ENCODE measurements at regions not wholly inside any gene's neighbourhood (a gene's known extent, or its start where the extent isn't known, plus 50 kb on each side); places are given as distances from the start of the nearest gene placed in this dataset.

GRCh38 chr5:118208031-118208453 is 780.3 kb downstream of the DTWD2 start:
- H3K9me3 ChIP-seq (replicated peaks; ENCODE audit: low read length) = peaks cover 4% of the 10 kb centered on the region
- H3K4me2 ChIP-seq (ENCODE audit: low read length) = no peak overlapping the region
- no peaks in the 10 kb centered on the region for H3K36me3 ChIP-seq (ENCODE audit: insufficient read depth, low read length)
- no peak overlapping the region for H3K4me3 ChIP-seq (ENCODE audit: low read length)
- no peaks in the 10 kb centered on the region for H3K4me1 ChIP-seq (ENCODE audit: control insufficient read depth, insufficient read depth, low read length)
- no peak overlapping the region for H3K9ac ChIP-seq (ENCODE audit: low read depth, low read length)
- no peaks in the 10 kb centered on the region for H3K27me3 ChIP-seq (ENCODE audit: control insufficient read depth, insufficient read depth, low read length)

GRCh38 chr5:118199801-118200200 is 788.5 kb downstream of the DTWD2 start:
- Histone ChIP-seq H3K9ac (ENCODE audit: low read depth, low read length) (no peak overlapping the region), H3K27me3 (ENCODE audit: control insufficient read depth, insufficient read depth, low read length) (no peaks in the 10 kb centered on the region), H3K4me1 (ENCODE audit: control insufficient read depth, insufficient read depth, low read length) (no peaks in the 10 kb centered on the region), H3K36me3 (ENCODE audit: insufficient read depth, low read length) (no peaks in the 10 kb centered on the region), H3K9me3 (replicated peaks; ENCODE audit: low read length) (no peaks in the 10 kb centered on the region), H3K4me3 (ENCODE audit: low read length) (no peak overlapping the region), H3K4me2 (ENCODE audit: low read length) (no peak overlapping the region)

GRCh38 chr5:118196229-118196628 is 792.1 kb downstream of the DTWD2 start:
- Histone ChIP-seq H3K4me3 (ENCODE audit: low read length) (no peak overlapping the region), H3K4me1 (ENCODE audit: control insufficient read depth, insufficient read depth, low read length) (no peaks in the 10 kb centered on the region), H3K4me2 (ENCODE audit: low read length) (no peak overlapping the region), H3K9ac (ENCODE audit: low read depth, low read length) (no peak overlapping the region), H3K27me3 (ENCODE audit: control insufficient read depth, insufficient read depth, low read length) (no peaks in the 10 kb centered on the region), H3K36me3 (ENCODE audit: insufficient read depth, low read length) (no peaks in the 10 kb centered on the region), H3K9me3 (replicated peaks; ENCODE audit: low read length) (no peaks in the 10 kb centered on the region)

GRCh38 chr5:118195211-118195610 is 793.1 kb downstream of the DTWD2 start:
- Histone ChIP-seq H3K9ac (ENCODE audit: low read depth, low read length) (no peak overlapping the region), H3K4me1 (ENCODE audit: control insufficient read depth, insufficient read depth, low read length) (no peaks in the 10 kb centered on the region), H3K4me2 (ENCODE audit: low read length) (no peak overlapping the region), H3K4me3 (ENCODE audit: low read length) (no peak overlapping the region), H3K27me3 (ENCODE audit: control insufficient read depth, insufficient read depth, low read length) (no peaks in the 10 kb centered on the region), H3K36me3 (ENCODE audit: insufficient read depth, low read length) (no peaks in the 10 kb centered on the region), H3K9me3 (replicated peaks; ENCODE audit: low read length) (no peaks in the 10 kb centered on the region)

- Histone ChIP-seq H3K36me3 (ENCODE audit: insufficient read depth, low read length) (no peaks in the 10 kb centered on the region), H3K9ac (ENCODE audit: low read depth, low read length) (no peak overlapping the region), H3K4me1 (ENCODE audit: control insufficient read depth, insufficient read depth, low read length) (no peaks in the 10 kb centered on the region), H3K9me3 (replicated peaks; ENCODE audit: low read length) (no peaks in the 10 kb centered on the region), H3K27me3 (ENCODE audit: control insufficient read depth, insufficient read depth, low read length) (no peaks in the 10 kb centered on the region), H3K4me2 (ENCODE audit: low read length) (no peak overlapping the region), H3K4me3 (ENCODE audit: low read length) (no peak overlapping the region)
These were observed 795.0 kb downstream of the DTWD2 start for GRCh38 chr5:118193194-118193905.

GRCh38 chr5:118185018-118185417 is 803.3 kb downstream of the DTWD2 start:
- Histone ChIP-seq H3K4me1 (ENCODE audit: control insufficient read depth, insufficient read depth, low read length) (no peaks in the 10 kb centered on the region), H3K9me3 (replicated peaks; ENCODE audit: low read length) (no peaks in the 10 kb centered on the region), H3K9ac (ENCODE audit: low read depth, low read length) (no peak overlapping the region), H3K36me3 (ENCODE audit: insufficient read depth, low read length) (no peaks in the 10 kb centered on the region), H3K27me3 (ENCODE audit: control insufficient read depth, insufficient read depth, low read length) (no peaks in the 10 kb centered on the region), H3K4me3 (ENCODE audit: low read length) (no peak overlapping the region), H3K4me2 (ENCODE audit: low read length) (no peak overlapping the region)

GRCh38 chr5:118176146-118176545 is 812.2 kb downstream of the DTWD2 start:
- Histone ChIP-seq H3K4me1 (ENCODE audit: control insufficient read depth, insufficient read depth, low read length) (no peaks in the 10 kb centered on the region), H3K27me3 (ENCODE audit: control insufficient read depth, insufficient read depth, low read length) (no peaks in the 10 kb centered on the region), H3K36me3 (ENCODE audit: insufficient read depth, low read length) (no peaks in the 10 kb centered on the region), H3K4me2 (ENCODE audit: low read length) (no peak overlapping the region), H3K9me3 (replicated peaks; ENCODE audit: low read length) (no peaks in the 10 kb centered on the region), H3K4me3 (ENCODE audit: low read length) (no peak overlapping the region), H3K9ac (ENCODE audit: low read depth, low read length) (no peak overlapping the region)

GRCh38 chr5:118174671-118175070 is 813.7 kb downstream of the DTWD2 start:
- H3K4me1 ChIP-seq (ENCODE audit: control insufficient read depth, insufficient read depth, low read length) = no peaks in the 10 kb centered on the region
- no peak overlapping the region for H3K4me2 ChIP-seq (ENCODE audit: low read length)
- H3K27me3 ChIP-seq (ENCODE audit: control insufficient read depth, insufficient read depth, low read length) = no peaks in the 10 kb centered on the region
- H3K9ac ChIP-seq (ENCODE audit: low read depth, low read length) = no peak overlapping the region
- H3K9me3 ChIP-seq (replicated peaks; ENCODE audit: low read length) = no peaks in the 10 kb centered on the region
- H3K36me3 ChIP-seq (ENCODE audit: insufficient read depth, low read length) = no peaks in the 10 kb centered on the region
- H3K4me3 ChIP-seq (ENCODE audit: low read length) = no peak overlapping the region

GRCh38 chr5:118173340-118173739 is 815.0 kb downstream of the DTWD2 start:
- H3K4me1 ChIP-seq (ENCODE audit: control insufficient read depth, insufficient read depth, low read length) = no peaks in the 10 kb centered on the region

GRCh38 chr5:118165619-118166018 is 822.7 kb downstream of the DTWD2 start:
- Histone ChIP-seq H3K9ac (ENCODE audit: low read depth, low read length) (no peak overlapping the region), H3K9me3 (replicated peaks; ENCODE audit: low read length) (no peaks in the 10 kb centered on the region), H3K27me3 (ENCODE audit: control insufficient read depth, insufficient read depth, low read length) (no peaks in the 10 kb centered on the region), H3K4me3 (ENCODE audit: low read length) (no peak overlapping the region), H3K36me3 (ENCODE audit: insufficient read depth, low read length) (no peaks in the 10 kb centered on the region), H3K4me1 (ENCODE audit: control insufficient read depth, insufficient read depth, low read length) (no peaks in the 10 kb centered on the region), H3K4me2 (ENCODE audit: low read length) (no peak overlapping the region)

More at GRCh38 chr5:118173340-118173739, 815.0 kb downstream of the DTWD2 start:
- Histone ChIP-seq H3K4me2 (ENCODE audit: low read length) (no peak overlapping the region), H3K9ac (ENCODE audit: low read depth, low read length) (no peak overlapping the region), H3K27me3 (ENCODE audit: control insufficient read depth, insufficient read depth, low read length) (no peaks in the 10 kb centered on the region), H3K4me3 (ENCODE audit: low read length) (no peak overlapping the region), H3K9me3 (replicated peaks; ENCODE audit: low read length) (no peaks in the 10 kb centered on the region), H3K36me3 (ENCODE audit: insufficient read depth, low read length) (no peaks in the 10 kb centered on the region)

- Histone ChIP-seq H3K4me1 (ENCODE audit: control insufficient read depth, insufficient read depth, low read length) (no peaks in the 10 kb centered on the region), H3K9me3 (replicated peaks; ENCODE audit: low read length) (no peaks in the 10 kb centered on the region), H3K4me2 (ENCODE audit: low read length) (no peak overlapping the region), H3K27me3 (ENCODE audit: control insufficient read depth, insufficient read depth, low read length) (no peaks in the 10 kb centered on the region), H3K4me3 (ENCODE audit: low read length) (no peak overlapping the region), H3K36me3 (ENCODE audit: insufficient read depth, low read length) (no peaks in the 10 kb centered on the region), H3K9ac (ENCODE audit: low read depth, low read length) (no peak overlapping the region)
These were observed 832.2 kb downstream of the DTWD2 start for GRCh38 chr5:118156181-118156580.

- Histone ChIP-seq H3K9ac (ENCODE audit: low read depth, low read length) (no peak overlapping the region), H3K27me3 (ENCODE audit: control insufficient read depth, insufficient read depth, low read length) (no peaks in the 10 kb centered on the region), H3K4me1 (ENCODE audit: control insufficient read depth, insufficient read depth, low read length) (no peaks in the 10 kb centered on the region), H3K36me3 (ENCODE audit: insufficient read depth, low read length) (no peaks in the 10 kb centered on the region), H3K4me2 (ENCODE audit: low read length) (no peak overlapping the region), H3K4me3 (ENCODE audit: low read length) (no peak overlapping the region), H3K9me3 (replicated peaks; ENCODE audit: low read length) (no peaks in the 10 kb centered on the region)
These were observed 841.5 kb downstream of the DTWD2 start for GRCh38 chr5:118146824-118147223.

Data from skeletal muscle satellite cell (primary cell).